Heart left ventricle (tissue), 16 donors: ENCODE measurements at regions not wholly inside any gene's neighbourhood (a gene's known extent, or its start where the extent isn't known, plus 50 kb on each side); places are given as distances from the start of the nearest gene placed in this dataset.

Source experiments
- ATAC-seq, 4 donors: fragments of 200-7000 bp; cut with Tn5 transposase; one replicate each; pipeline ENCODE4 v1.9.1; 2020 to 2022; ENCODE audit warnings: moderate library complexity in 4 of 4, mild to moderate bottlenecking in 3 of 4, moderate number of reproducible peaks in 1 of 4
- DNase-seq, 5 donors: peaks; one replicate each; pipeline ENCODE4 v3.0.0-alpha.2; 2020
- H3K27ac ChIP-seq, 12 donors: fragments of 200-600 bp; sonication (generic) in 4 of 12; one replicate each; pipeline versions ENCODE4 v1.5.0 to v1.8.0; 2016 to 2022; ENCODE audit warnings: mild to moderate bottlenecking in 2 of 12
- H3K27me3 ChIP-seq, 9 donors: fragments of 200-600 bp; sonication (generic) in 2 of 9; one replicate each; pipeline versions ENCODE4 v1.5.1 to v1.8.0; 2016 to 2022; ENCODE audit warnings: mild to moderate bottlenecking in 3 of 9
- H3K36me3 ChIP-seq, 9 donors: fragments of 200-600 bp; sonication (generic) in 2 of 9; one replicate each; pipeline versions ENCODE4 v1.5.0 to v1.8.0; 2018 to 2022; ENCODE audit warnings: mild to moderate bottlenecking in 2 of 9
- H3K4me1 ChIP-seq, 12 donors: fragments of 200-600 bp; sonication (generic) in 4 of 12; one replicate each; pipeline versions ENCODE4 v1.5.0 to v1.8.0; 2016 to 2022; ENCODE audit warnings: mild to moderate bottlenecking in 3 of 12
- H3K4me3 ChIP-seq, 12 donors: fragments of 200-600 bp; sonication (generic) in 4 of 12; one replicate each; pipeline versions ENCODE4 v1.5.0 to v1.8.0; 2017 to 2022; ENCODE audit warnings: mild to moderate bottlenecking in 9 of 12, moderate library complexity in 4 of 12
- H3K9me3 ChIP-seq, 12 donors: fragments of 200-600 bp; sonication (generic) in 4 of 12; one replicate each; pipeline versions ENCODE4 v1.5.0 to v1.8.0; 2016 to 2022; ENCODE audit warnings: mild to moderate bottlenecking in 1 of 12
- POLR2A ChIP-seq, 2 donors: fragments of 450-650 bp; IDR thresholded peaks; one replicate each; pipeline ENCODE4 v1.6.1; 2017; ENCODE audit warnings: antibody characterized with exemption in 2 of 2, mild to moderate bottlenecking in 2 of 2, moderate library complexity in 2 of 2
- WGBS, 4 donors: extraction: QIAGEN DNeasy Blood & Tissue Kit in 2 of 4; methylation state at CpG; one replicate each; pipeline versions ENCODE4 v1.1.5 to v1.1.7; 2013 to 2018; 5-methylcytosine and 5-hydroxymethylcytosine counted together
- intact Hi-C, 10 donors: fragments of 100-400 bp; cut with DNase I; formaldehyde crosslinking; loops; one replicate each; pipeline versions ENCODE4 v1.11.1 to v1.14.2; 2022
- TF ChIP-seq, protein P1 (sequence below), 12 donors: fragments of 200-600 bp; sonication (generic) in 4 of 12; IDR thresholded peaks; one replicate each; pipeline versions ENCODE4 v1.5.0 to v1.8.0; 2018 to 2022; ENCODE audit warnings: antibody characterized with exemption in 12 of 12, mild to moderate bottlenecking in 5 of 12
- donor health status: ischemic (EF 13 %, LVEDD 7.1; RV severe dilation, severe dysfunction).
- donor health status: healthy with polysubstance abuse.
- donor health status: DM: no; HTN: yes; CAD: no.
- donor health status: DM: no; HTN: no; CAD: no.
- donor health status: ischemic (EF 25% LVEDD 6.9; RV normal size, moderate dysfunction).
- donor health status: ischemic (EF 25% LVEDD 5.7; RV mildly dilated, moderate dysfunction).
- donor health status: healthy.
- donor health status: DM: yes; HTN: yes; CAD: no.
- donor health status: ischemic (EF 35%, LVEDD 5.7; RV mildly dilated, moderate dysfunction).
- donor health status: nonischemic (EF 11% LVEDD 7.7; RV severe dilation, severe dysfunction).
- donor health status: DM: yes; HTN: yes; CAD: no.
- donor health status: PGD.
- donor health status: ischemic (EF 29% LVEDD 5.4; RV normal size, mild dysfunction).
- donor health status: nonischemic (EF 23%, LVEDD 6.1; RV moderate dilation, normal function).

DNA sequence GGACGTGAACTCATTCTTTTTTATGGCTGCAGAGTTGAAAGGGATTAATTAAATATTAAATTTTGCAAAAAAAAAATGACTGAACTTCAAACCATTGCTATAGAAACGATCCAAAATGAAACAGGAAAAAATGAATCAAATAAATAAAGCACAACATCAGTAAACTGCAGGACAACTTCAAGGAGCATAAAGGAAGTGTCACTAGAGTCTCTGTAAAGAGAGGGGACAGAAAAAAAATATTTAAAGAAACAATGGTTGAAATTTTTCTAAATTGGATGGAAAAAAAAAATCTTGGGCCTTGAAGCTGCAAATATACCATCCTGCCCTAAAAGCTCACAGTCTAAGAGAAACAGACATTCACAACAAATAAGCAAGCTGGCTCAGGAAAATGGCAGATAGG is 339.3 kb upstream of the INTU start:
- Histone ChIP-seq H3K4me3 (no peak overlapping the region), H3K9me3 (peaks cover 0 to 31% (median 8%) of the 10 kb centered on the region in 12 donors), H3K4me1 (no peaks in the 10 kb centered on the region), H3K36me3 (no peaks in the 10 kb centered on the region), H3K27ac (no peak overlapping the region), H3K27me3 (no peaks in the 10 kb centered on the region)
- WGBS, 4 donors, result 27 to 44% (median 33%) methylated on average over 2 of the region's 2 CpGs
- no peak for ATAC-seq
- intact Hi-C loops, result no loop called here
- no peak for DNase-seq
- TF ChIP-seq, protein P1, sequence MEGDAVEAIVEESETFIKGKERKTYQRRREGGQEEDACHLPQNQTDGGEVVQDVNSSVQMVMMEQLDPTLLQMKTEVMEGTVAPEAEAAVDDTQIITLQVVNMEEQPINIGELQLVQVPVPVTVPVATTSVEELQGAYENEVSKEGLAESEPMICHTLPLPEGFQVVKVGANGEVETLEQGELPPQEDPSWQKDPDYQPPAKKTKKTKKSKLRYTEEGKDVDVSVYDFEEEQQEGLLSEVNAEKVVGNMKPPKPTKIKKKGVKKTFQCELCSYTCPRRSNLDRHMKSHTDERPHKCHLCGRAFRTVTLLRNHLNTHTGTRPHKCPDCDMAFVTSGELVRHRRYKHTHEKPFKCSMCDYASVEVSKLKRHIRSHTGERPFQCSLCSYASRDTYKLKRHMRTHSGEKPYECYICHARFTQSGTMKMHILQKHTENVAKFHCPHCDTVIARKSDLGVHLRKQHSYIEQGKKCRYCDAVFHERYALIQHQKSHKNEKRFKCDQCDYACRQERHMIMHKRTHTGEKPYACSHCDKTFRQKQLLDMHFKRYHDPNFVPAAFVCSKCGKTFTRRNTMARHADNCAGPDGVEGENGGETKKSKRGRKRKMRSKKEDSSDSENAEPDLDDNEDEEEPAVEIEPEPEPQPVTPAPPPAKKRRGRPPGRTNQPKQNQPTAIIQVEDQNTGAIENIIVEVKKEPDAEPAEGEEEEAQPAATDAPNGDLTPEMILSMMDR (IDR thresholded peaks at IDR 0.05), result no peak
- no peak for TF ChIP-seq POLR2A (IDR thresholded peaks at IDR 0.05)

GRCh38 chr4:127304356-127304755 is 328.4 kb upstream of the INTU start:
- TF ChIP-seq, protein P1 (IDR thresholded peaks at IDR 0.05), result no peak
- no peak for TF ChIP-seq POLR2A (IDR thresholded peaks at IDR 0.05)
- DNase-seq, result peak in 2 of 5 donors; percentile 10 to 21
- ATAC-seq, result peak in 3 of 4 donors; percentile 41 to 53 (median 44)
- Histone ChIP-seq H3K4me1 (peaks cover 0 to 6% (median 0%) of the 10 kb centered on the region in 12 donors), H3K36me3 (no peaks in the 10 kb centered on the region), H3K27me3 (no peaks in the 10 kb centered on the region), H3K4me3 (no peak overlapping the region), H3K27ac (peak overlapping the region in 4 of 12 donors; percentile 26 to 73 (median 52)), H3K9me3 (peaks cover 0 to 32% (median 10%) of the 10 kb centered on the region in 12 donors)
- intact Hi-C loops, result no loop called here
- 55 to 74% (median 61%) methylated on average over 2 of the region's 2 CpGs for WGBS, 4 donors

DNA sequence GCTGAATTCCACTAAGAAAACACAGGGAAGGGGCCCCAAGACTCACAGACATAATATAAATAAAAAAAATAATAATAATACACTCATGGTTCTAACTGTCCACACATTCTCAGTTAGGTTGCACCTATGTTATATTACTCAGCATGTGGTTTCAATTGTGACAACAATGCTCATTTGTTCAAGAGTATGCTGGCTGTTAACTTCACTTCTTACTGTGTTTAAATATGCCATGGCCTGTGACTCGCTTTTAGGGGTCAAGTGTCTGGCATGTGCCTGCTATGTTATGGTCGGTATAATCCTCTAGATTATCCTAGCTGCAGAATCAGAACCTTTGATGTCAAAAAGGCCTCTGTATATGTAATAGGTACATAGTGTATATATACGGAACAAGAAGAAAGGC is 324.8 kb upstream of the INTU start:
- ATAC-seq (no peak), DNase-seq (no peak)
- peaks cover 0 to 6% (median 0%) of the 10 kb centered on the region in 12 donors for H3K4me1 ChIP-seq
- intact Hi-C loops, result no loop called here
- no peak for TF ChIP-seq POLR2A (IDR thresholded peaks at IDR 0.05)
- TF ChIP-seq, protein P1 (IDR thresholded peaks at IDR 0.05), result no peak
- WGBS, 4 donors, result 73 to 78% (median 77%) methylated on average over 3 of the region's 3 CpGs
- H3K36me3 ChIP-seq, result no peaks in the 10 kb centered on the region
- H3K27me3 ChIP-seq, result no peaks in the 10 kb centered on the region
- H3K4me3 ChIP-seq, result no peak overlapping the region
- H3K9me3 ChIP-seq, result peaks cover 0 to 17% (median 2%) of the 10 kb centered on the region in 12 donors
- no peak overlapping the region for H3K27ac ChIP-seq

GRCh38 chr4:127309369-127310102 is 323.2 kb upstream of the INTU start:
- DNase-seq (no peak), ATAC-seq (no peak)
- H3K4me3 ChIP-seq, result no peak overlapping the region
- H3K4me1 ChIP-seq, result peaks cover 0 to 6% (median 0%) of the 10 kb centered on the region in 12 donors
- TF ChIP-seq POLR2A (IDR thresholded peaks at IDR 0.05), result no peak
- TF ChIP-seq, protein P1 (IDR thresholded peaks at IDR 0.05), result no peak
- intact Hi-C loops, result no loop called here
- H3K36me3 ChIP-seq, result no peaks in the 10 kb centered on the region
- WGBS, 4 donors, result 62 to 71% (median 67%) methylated on average over 3 of the region's 3 CpGs
- no peaks in the 10 kb centered on the region for H3K27me3 ChIP-seq
- H3K27ac ChIP-seq, result no peak overlapping the region
- peaks cover 0 to 29% (median 14%) of the 10 kb centered on the region in 12 donors for H3K9me3 ChIP-seq
